AG09309 (cell line): ENCODE measurements at regions not wholly inside any gene's neighbourhood (a gene's known extent, or its start where the extent isn't known, plus 50 kb on each side); places are given as distances from the start of the nearest gene placed in this dataset.
"Not testable (repeated sequence)": the region's sequence is repeated elsewhere in the genome, so short reads cannot be mapped to it uniquely, and the experiment has no call there.

Experiments used
- DNase-seq: peaks from one replicate; pipeline ENCODE4 v3.0.0-alpha.2; 2010; ENCODE audit warnings: low read depth
- H3K4me3 ChIP-seq: 2 replicates; pipeline ENCODE4 v1.5.1; 2011; ENCODE audit warnings: mild to moderate bottlenecking, low read depth, low read length, moderate library complexity; ENCODE audit not compliant: control insufficient read depth
- TF ChIP-seq, protein P1 (sequence below): IDR thresholded peaks from 2 replicates; pipeline ENCODE4 v1.5.1; 2011; ENCODE audit warnings: mild to moderate bottlenecking, low read depth, low read length, inconsistent platforms; ENCODE audit not compliant: insufficient read depth, control insufficient read depth; ENCODE audit errors: missing control alignments

DNA sequence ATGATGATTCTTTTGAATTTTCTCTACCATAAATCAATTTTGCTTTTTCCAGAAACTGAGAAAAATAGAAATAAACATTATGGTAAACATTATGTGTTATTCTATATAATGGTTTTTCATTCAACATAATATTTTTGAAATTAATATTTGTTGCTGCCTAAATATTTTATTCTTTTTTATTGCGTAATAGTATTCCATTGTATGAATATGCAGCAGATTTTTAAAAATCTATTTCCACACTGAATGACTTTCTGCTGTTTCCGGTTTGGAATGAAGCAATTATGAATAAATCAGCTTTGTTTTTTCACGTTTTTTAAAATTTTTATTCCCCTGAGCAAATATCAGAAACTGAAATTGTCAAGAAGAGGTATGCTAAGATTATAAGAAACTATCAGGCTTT lies 335.2 kb upstream of the KCND2 start:
- TF ChIP-seq, protein P1, sequence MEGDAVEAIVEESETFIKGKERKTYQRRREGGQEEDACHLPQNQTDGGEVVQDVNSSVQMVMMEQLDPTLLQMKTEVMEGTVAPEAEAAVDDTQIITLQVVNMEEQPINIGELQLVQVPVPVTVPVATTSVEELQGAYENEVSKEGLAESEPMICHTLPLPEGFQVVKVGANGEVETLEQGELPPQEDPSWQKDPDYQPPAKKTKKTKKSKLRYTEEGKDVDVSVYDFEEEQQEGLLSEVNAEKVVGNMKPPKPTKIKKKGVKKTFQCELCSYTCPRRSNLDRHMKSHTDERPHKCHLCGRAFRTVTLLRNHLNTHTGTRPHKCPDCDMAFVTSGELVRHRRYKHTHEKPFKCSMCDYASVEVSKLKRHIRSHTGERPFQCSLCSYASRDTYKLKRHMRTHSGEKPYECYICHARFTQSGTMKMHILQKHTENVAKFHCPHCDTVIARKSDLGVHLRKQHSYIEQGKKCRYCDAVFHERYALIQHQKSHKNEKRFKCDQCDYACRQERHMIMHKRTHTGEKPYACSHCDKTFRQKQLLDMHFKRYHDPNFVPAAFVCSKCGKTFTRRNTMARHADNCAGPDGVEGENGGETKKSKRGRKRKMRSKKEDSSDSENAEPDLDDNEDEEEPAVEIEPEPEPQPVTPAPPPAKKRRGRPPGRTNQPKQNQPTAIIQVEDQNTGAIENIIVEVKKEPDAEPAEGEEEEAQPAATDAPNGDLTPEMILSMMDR, result no peak
- DNase-seq, result no peak
- H3K4me3 ChIP-seq, result no peak overlapping the region

DNA sequence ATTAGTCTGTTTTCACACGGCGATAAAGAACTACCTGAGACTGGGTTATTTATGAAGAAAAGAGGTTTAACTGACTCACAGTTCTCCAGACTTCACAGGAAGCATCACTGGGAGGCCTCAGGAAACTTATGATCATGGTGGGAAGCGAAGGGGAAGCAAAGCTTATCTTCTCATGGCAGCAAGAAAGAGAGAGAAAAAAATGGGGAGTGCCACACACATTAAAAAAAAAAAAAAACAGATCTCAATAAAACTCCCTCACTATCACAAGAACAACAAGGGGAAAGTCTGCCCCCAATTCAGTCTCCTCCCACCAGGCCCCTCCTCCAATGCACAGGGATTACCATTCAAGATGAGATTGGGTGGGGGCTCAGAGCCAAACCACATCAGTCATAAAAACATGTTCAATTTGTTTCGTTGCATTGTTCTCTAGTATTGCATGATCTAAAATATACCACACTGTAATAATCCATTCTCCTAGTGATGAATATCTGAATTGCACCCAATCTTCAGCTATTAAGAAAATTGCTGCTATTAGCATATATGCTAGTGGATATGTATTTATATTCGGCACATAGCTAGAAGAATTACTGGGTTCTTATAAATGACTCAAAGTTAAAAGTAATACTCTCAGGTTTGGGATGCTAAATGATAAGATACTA lies 328.9 kb upstream of the KCND2 start:
- H3K4me3 ChIP-seq, result no peak overlapping the region
- TF ChIP-seq, protein P1, result no peak
- no peak for DNase-seq

- no peak overlapping the region for H3K4me3 ChIP-seq
- TF ChIP-seq, protein P1, result no peak
- DNase-seq, result no peak
Observed at GRCh38 chr7:119944601-119944972, 328.4 kb upstream of the KCND2 start.

- TF ChIP-seq, protein P1, result no peak
- no peak overlapping the region for H3K4me3 ChIP-seq
- no peak for DNase-seq
Observed at GRCh38 chr7:119945822-119946221, 327.2 kb upstream of the KCND2 start.

DNA sequence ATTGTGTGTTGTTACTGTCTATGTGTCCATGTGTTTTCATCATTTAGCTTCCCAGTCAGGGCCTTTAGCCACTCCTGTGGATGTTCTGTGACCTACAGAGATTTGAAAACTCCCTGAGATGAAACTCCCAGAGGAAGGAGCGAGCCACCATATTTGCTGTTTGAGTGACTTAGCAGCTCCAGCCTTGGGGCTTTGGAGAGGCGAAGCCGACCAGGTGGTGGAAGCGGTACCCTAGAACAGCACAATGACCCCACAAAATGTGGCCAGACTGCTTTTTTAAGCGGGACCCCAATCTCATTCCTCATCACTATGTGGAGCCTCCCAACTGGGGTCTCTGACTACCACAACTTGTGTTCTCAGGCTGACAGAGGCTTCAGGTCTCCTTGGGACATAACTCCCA lies 323.9 kb upstream of the KCND2 start:
- H3K4me3 ChIP-seq, result no peak overlapping the region

GRCh38 chr7:119950390-119951041 lies 322.5 kb upstream of the KCND2 start:
- not testable (repeated sequence) for H3K4me3 ChIP-seq, DNase-seq

More for the DNA sequence above, 323.9 kb upstream of the KCND2 start:
- TF ChIP-seq, protein P1, result no peak
- DNase-seq, result no peak

DNA sequence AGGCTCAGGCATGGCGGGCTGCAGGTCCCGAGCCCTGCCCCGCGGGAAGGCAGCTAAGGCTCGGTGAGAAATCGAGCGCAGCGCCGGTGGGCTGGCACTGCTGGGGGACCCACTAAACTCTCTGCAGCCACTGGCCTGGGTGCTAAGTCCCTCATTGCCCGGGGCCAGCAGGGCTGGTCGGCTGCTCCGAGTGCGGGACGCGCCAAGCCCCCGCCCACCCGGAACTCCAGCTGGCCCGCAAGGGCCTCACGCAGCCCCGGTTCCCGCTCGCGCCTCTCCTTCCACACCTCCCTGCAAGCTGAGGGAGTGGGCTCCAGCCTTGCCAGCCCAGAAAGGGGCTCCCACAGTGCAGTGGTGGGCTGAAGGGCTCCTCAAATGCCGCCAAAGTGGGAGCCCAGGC lies 321.4 kb upstream of the KCND2 start:
- H3K4me3 ChIP-seq, DNase-seq: not testable (repeated sequence)
